GM12878 (cell line): ENCODE measurements at regions not wholly inside any gene's neighbourhood (a gene's known extent, or its start where the extent isn't known, plus 50 kb on each side); places are given as distances from the start of the nearest gene placed in this dataset.

ENCODE experiments used
- ATAC-seq: fragments of 200-7000 bp; cut with Tn5 transposase; 3 replicates; pipeline ENCODE4 v1.9.1; 2020; ENCODE audit warnings: mild to moderate bottlenecking, moderate library complexity
- BruUV-seq: library from RNA; stranded (reverse); fragments of 400-500 nt; replicated peaks from 2 replicates; lab custom pipeline; 2021; lab: Mats Ljungman, UMichigan
- CTCF ChIA-PET: fragments of 300-600 bp; sonication (Branson Sonifier 250); formaldehyde crosslinking; extraction: SDS; loops from one replicate; lab custom pipeline; 2021; ENCODE audit warnings: inconsistent platforms; lab: Yijun Ruan, JAX
- POLR2A ChIA-PET: fragments of 350-600 bp; formaldehyde crosslinking; extraction: SDS; loops from one replicate; lab custom pipeline; 2021; ENCODE audit warnings: inconsistent platforms; lab: Charles Lee
- RAD21 ChIA-PET: fragments of 300-600 bp; sonication (Branson Sonifier 250); formaldehyde crosslinking; loops from one replicate; lab custom pipeline; 2023; ENCODE audit warnings: antibody characterized with exemption; ENCODE audit not compliant: unreplicated experiment; lab: Charles Lee
- SMC1A ChIA-PET: fragments of 300-600 bp; sonication (Branson Sonifier 250); formaldehyde crosslinking; loops from one replicate; lab custom pipeline; 2023; ENCODE audit not compliant: unreplicated experiment, uncharacterized antibody; lab: Charles Lee
- DNase-seq: peaks from one replicate; pipeline ENCODE4 v3.0.0-alpha.2; 2011; ENCODE audit warnings: low read depth, low spot score
- FAIRE-seq: peaks from 3 replicates; lab custom pipeline; 2011; peaks lifted over from hg19 to GRCh38; lab: Jason Lieb, UNC
- H2AFZ ChIP-seq: 2 replicates; pipeline ENCODE4 v1.6.0; 2011; ENCODE audit warnings: low read depth, low read length, control low read depth; ENCODE audit not compliant: control insufficient read depth
- H3K27ac ChIP-seq: 2 replicates; pipeline ENCODE4 v1.5.1; 2011; ENCODE audit warnings: control low read depth; ENCODE audit not compliant: control insufficient read depth, insufficient read depth
- H3K27me3 ChIP-seq, 2 experiments: replicated peaks in 1 of 2; 2 replicates each; pipeline versions ENCODE4 v1.6.0 to v1.6.1; 2011; ENCODE audit warnings: low read length in 1 of 2; ENCODE audit not compliant: control insufficient read depth in 2 of 2, insufficient read depth in 2 of 2
- H3K36me3 ChIP-seq, 2 experiments: 2 replicates each; pipeline ENCODE4 v1.5.1; 2011; ENCODE audit warnings: low read length in 1 of 2; ENCODE audit not compliant: control insufficient read depth in 2 of 2, insufficient read depth in 2 of 2
- H3K4me1 ChIP-seq: 2 replicates; pipeline ENCODE4 v1.6.1; 2011; ENCODE audit warnings: mild to moderate bottlenecking, low read length, moderate library complexity, mixed read lengths; ENCODE audit not compliant: control insufficient read depth, insufficient read depth
- H3K4me2 ChIP-seq: 2 replicates; pipeline ENCODE4 v1.6.0; 2011; ENCODE audit warnings: control low read depth; ENCODE audit not compliant: control insufficient read depth, insufficient read depth
- H3K4me3 ChIP-seq: fragments of 200-600 bp; sonication (generic); 2 replicates; pipeline ENCODE4 v1.5.1; 2016
- H3K79me2 ChIP-seq: 2 replicates; pipeline ENCODE4 v1.6.0; 2011; ENCODE audit warnings: low read length; ENCODE audit not compliant: control insufficient read depth, insufficient read depth
- H3K9ac ChIP-seq: 2 replicates; pipeline ENCODE4 v1.8.0; 2011; ENCODE audit warnings: low read length, control low read depth, mixed read lengths; ENCODE audit not compliant: control insufficient read depth, insufficient read depth
- H3K9me3 ChIP-seq: replicated peaks from 3 replicates; pipeline ENCODE4 v1.5.1; 2011; ENCODE audit warnings: mild to moderate bottlenecking, low read length; ENCODE audit not compliant: control insufficient read depth, insufficient read depth
- H4K20me1 ChIP-seq: 2 replicates; pipeline ENCODE4 v1.6.0; 2011; ENCODE audit not compliant: control insufficient read depth, insufficient read depth
- BACH1 ChIP-seq: fragments of 450-650 bp; IDR thresholded peaks from 2 replicates; pipeline ENCODE4 v1.6.1; 2017; ENCODE audit warnings: mild to moderate bottlenecking, borderline replicate concordance
- CBX5 ChIP-seq: sonication (generic); IDR thresholded peaks from 2 replicates; pipeline ENCODE4 v1.6.1; 2016; ENCODE audit warnings: low read depth, moderate library complexity, mild to moderate bottlenecking, inconsistent platforms
- CHD1 ChIP-seq: IDR thresholded peaks from 2 replicates; pipeline ENCODE4 v1.6.1; 2012; ENCODE audit warnings: low read depth, low read length, improper control_type of control experiment
- CREB1 ChIP-seq: IDR thresholded peaks from 2 replicates; pipeline ENCODE4 v1.6.1; 2012; ENCODE audit warnings: low read depth, mild to moderate bottlenecking, inconsistent platforms
- EP300 ChIP-seq, 2 experiments: fragments of 150-350 bp in 1 of 2; IDR thresholded peaks; 2 replicates each; pipeline ENCODE4 v1.6.1; 2011 to 2012; ENCODE audit warnings: low read depth in 2 of 2, low read length in 2 of 2, borderline replicate concordance in 1 of 2, improper control_type of control experiment in 1 of 2, inconsistent platforms in 1 of 2; ENCODE audit not compliant: control insufficient read depth in 1 of 2
- FOXK2 ChIP-seq: fragments of 450-650 bp; IDR thresholded peaks from 2 replicates; pipeline ENCODE4 v1.6.1; 2017; ENCODE audit warnings: mild to moderate bottlenecking, moderate library complexity
- FOXM1 ChIP-seq: IDR thresholded peaks from 2 replicates; pipeline ENCODE4 v1.6.1; 2012; ENCODE audit warnings: low read depth, mild to moderate bottlenecking, inconsistent platforms, low read length, moderate library complexity
- IKZF2 ChIP-seq, 2 experiments: fragments of 450-650 bp; IDR thresholded peaks; 2 replicates each; pipeline ENCODE4 v1.6.1; 2017; ENCODE audit warnings: mild to moderate bottlenecking in 2 of 2, moderate library complexity in 2 of 2
- KAT2A ChIP-seq: conservative IDR thresholded peaks from 2 replicates; pipeline ENCODE4 v1.6.1; 2011; ENCODE audit warnings: low read depth, low read length; ENCODE audit not compliant: control insufficient read depth
- NR2C2 ChIP-seq: IDR thresholded peaks from 2 replicates; pipeline ENCODE4 v1.6.1; 2011; ENCODE audit warnings: borderline replicate concordance, low read depth; ENCODE audit not compliant: control insufficient read depth, insufficient read length
- PKNOX1 ChIP-seq: fragments of 450-650 bp; IDR thresholded peaks from 2 replicates; pipeline ENCODE4 v1.6.1; 2016; ENCODE audit warnings: mild to moderate bottlenecking
- POLR2AphosphoS2 ChIP-seq: IDR thresholded peaks from 2 replicates; pipeline ENCODE4 v1.6.1; 2011; ENCODE audit warnings: low read depth, mild to moderate bottlenecking, low read length, improper control_type of control experiment, moderate library complexity
- RAD51 ChIP-seq: fragments of 450-650 bp; IDR thresholded peaks from 2 replicates; pipeline ENCODE4 v1.6.1; 2016; ENCODE audit warnings: moderate library complexity, mild to moderate bottlenecking, inconsistent platforms
- SREBF2 ChIP-seq: IDR thresholded peaks from 2 replicates; pipeline ENCODE4 v1.6.1; 2012; ENCODE audit warnings: mild to moderate bottlenecking, low read length
- TARDBP ChIP-seq: IDR thresholded peaks from 2 replicates; pipeline ENCODE4 v1.6.1; 2016; ENCODE audit warnings: borderline replicate concordance
- TBL1XR1 ChIP-seq: IDR thresholded peaks from 2 replicates; pipeline ENCODE4 v1.6.1; 2012; ENCODE audit warnings: low read depth, low read length, improper control_type of control experiment
- USF2 ChIP-seq: IDR thresholded peaks from 2 replicates; pipeline ENCODE4 v1.6.1; 2011; ENCODE audit warnings: low read depth, low read length, improper control_type of control experiment, borderline replicate concordance
- ZNF207 ChIP-seq: fragments of 450-650 bp; IDR thresholded peaks from 2 replicates; pipeline ENCODE4 v1.6.1; 2014; ENCODE audit warnings: antibody characterized with exemption, mild to moderate bottlenecking, borderline replicate concordance
- WGBS: methylation state at CpG from one replicate; pipeline ENCODE4 v1.1.6; 2016; ENCODE audit warnings: low lambda C conversion rate; ENCODE audit not compliant: insufficient replicate concordance, insufficient coverage; ENCODE audit errors: missing lambda C conversion rate; 5-methylcytosine and 5-hydroxymethylcytosine counted together
- in situ Hi-C: fragments of 300-500 bp; cut with MboI; formaldehyde crosslinking; loops from 9 replicates; pipeline ENCODE4 v1.14.3; 2018; ENCODE audit warnings: mixed read lengths
- intact Hi-C: fragments of 100-400 bp; cut with micrococcal nuclease; formaldehyde crosslinking; loops from one replicate; pipeline ENCODE4 v1.14.2; 2022; ENCODE audit not compliant: unreplicated experiment

GRCh38 chr15:98390946-98391530 is 257.3 kb upstream of the IGF1R start:
- BruUV-seq: no TSS peak
- Histone ChIP-seq H3K9me3 (no peaks in the 10 kb centered on the region), H3K9ac (no peak overlapping the region), H3K27ac (no peak overlapping the region), H3K36me3 (no peaks in the 10 kb centered on the region), H3K27me3 (no peaks in the 10 kb centered on the region; a peak in 1 of 4 replicates), H3K4me2 (no peak overlapping the region), H3K4me1 (no peaks in the 10 kb centered on the region), H2AFZ (no peak overlapping the region), H4K20me1 (no peaks in the 10 kb centered on the region), H3K4me3 (no peak overlapping the region), H3K79me2 (no peaks in the 10 kb centered on the region)
- TF ChIP-seq CHD1 (no peak), RAD51 (no peak), CREB1 (no peak), CBX5 (no peak), KAT2A (no peak), PKNOX1 (no peak), SREBF2 (no peak), FOXM1 (no peak), TARDBP (no peak), TBL1XR1 (no peak), FOXK2 (no peak), IKZF2 (IDR thresholded peaks at IDR 0.05) (no peak), ZNF207 (no peak), NR2C2 (no peak), EP300 (IDR thresholded peaks at IDR 0.05; ENCODE audit: borderline replicate concordance in 1 of 2, control insufficient read depth in 1 of 2, low read depth in 2 of 2, low read length in 2 of 2) (no peak), USF2 (no peak), BACH1 (no peak), POLR2AphosphoS2 (no peak)
- intact Hi-C loops: no loop called here
- WGBS: 60% methylated on average over 7 of the region's 7 CpGs
- in situ Hi-C loops: no loop called here
- FAIRE-seq: no peak
- CTCF ChIA-PET: no interaction called here
- ATAC-seq: no peak
- SMC1A ChIA-PET: no interaction called here
- POLR2A ChIA-PET: no interaction called here
- RAD21 ChIA-PET: no interaction called here
- DNase-seq: no peak
